ENCODE measurements at regions not wholly inside any gene's neighbourhood (a gene's known extent, or its start where the extent isn't known, plus 50 kb on each side); places are given as distances from the start of the nearest gene placed in this dataset.

DNA sequence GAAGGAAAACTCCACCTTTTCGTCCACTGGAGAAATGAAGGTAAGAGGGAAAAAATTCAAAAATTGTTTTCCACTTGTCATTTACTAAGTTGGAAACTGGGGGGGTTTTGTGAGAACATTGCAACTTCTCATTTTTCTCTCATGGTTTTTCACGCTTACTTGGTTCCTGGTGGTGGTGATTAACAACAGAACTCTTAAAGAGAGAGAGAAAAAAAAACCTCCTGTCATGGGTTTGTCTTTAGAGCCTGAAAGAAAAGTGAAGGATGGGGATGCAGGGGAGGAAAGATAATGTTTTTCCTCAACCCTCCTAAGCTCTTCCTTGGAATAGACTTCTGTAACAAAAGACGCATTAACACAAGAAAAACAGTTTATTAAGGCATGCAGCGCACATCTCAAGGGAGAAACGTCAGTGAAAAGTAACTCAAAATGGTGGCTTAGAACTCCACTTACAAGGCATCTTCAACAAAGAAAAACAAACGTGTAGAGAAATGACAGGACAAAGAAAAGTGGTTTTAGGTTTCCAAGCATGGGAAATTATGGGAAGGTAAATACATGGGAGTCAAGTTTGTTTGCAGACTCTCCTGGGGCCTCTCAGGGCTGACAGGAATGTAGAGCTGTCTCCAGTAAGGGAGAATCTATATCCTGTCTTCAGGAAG lies 81.9 kb upstream of the ATF7IP start:
- DNase-seq (ENCODE audit: low spot score) = no peak
- H3K27ac ChIP-seq = no peak overlapping the region
- CTCF ChIA-PET = interaction anchor here (0.5 kb wide), 1 partner anchor 16 kb away, joined by 5 read pairs; no protein-coding TSS in a partner anchor
- POLR2A ChIA-PET (ENCODE audit: low non-redundant PET) = no interaction called here
- TF ChIP-seq, protein P1, sequence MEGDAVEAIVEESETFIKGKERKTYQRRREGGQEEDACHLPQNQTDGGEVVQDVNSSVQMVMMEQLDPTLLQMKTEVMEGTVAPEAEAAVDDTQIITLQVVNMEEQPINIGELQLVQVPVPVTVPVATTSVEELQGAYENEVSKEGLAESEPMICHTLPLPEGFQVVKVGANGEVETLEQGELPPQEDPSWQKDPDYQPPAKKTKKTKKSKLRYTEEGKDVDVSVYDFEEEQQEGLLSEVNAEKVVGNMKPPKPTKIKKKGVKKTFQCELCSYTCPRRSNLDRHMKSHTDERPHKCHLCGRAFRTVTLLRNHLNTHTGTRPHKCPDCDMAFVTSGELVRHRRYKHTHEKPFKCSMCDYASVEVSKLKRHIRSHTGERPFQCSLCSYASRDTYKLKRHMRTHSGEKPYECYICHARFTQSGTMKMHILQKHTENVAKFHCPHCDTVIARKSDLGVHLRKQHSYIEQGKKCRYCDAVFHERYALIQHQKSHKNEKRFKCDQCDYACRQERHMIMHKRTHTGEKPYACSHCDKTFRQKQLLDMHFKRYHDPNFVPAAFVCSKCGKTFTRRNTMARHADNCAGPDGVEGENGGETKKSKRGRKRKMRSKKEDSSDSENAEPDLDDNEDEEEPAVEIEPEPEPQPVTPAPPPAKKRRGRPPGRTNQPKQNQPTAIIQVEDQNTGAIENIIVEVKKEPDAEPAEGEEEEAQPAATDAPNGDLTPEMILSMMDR (conservative IDR thresholded peaks at IDR 0.05; ENCODE audit: low read depth) = no peak

DNA sequence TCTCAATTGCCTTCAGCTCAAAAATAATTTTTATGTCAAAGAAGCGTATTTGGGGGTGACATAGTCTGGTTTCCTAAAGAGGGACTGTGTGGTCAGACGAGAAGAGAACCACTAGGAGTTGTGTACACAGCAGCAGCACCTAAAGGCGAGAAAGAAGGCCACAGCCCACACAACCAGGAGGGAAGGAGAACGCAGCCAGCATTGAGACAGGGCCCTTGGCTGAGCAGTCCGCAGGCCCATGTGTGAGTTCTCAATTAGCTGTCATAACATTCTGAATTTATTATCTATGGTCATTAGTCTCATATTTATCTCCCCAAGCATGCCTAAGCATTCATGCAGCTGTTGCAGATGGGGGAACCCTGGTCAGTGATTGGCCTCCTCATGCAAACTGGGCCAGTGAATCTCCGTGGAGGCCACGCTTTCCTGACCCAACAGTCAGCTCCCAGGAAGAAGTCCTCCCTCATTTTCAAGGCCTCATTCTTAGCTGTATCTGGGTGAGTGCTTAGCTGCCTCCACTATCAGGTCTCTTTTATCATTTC lies 81.2 kb upstream of the ATF7IP start:
- no peak overlapping the region for H3K27ac ChIP-seq
- POLR2A ChIA-PET (ENCODE audit: low non-redundant PET) = no interaction called here
- TF ChIP-seq, protein P1 (conservative IDR thresholded peaks at IDR 0.05; ENCODE audit: low read depth) = no peak
- no peak for DNase-seq (ENCODE audit: low spot score)
- CTCF ChIA-PET = interaction anchor here (0.5 kb wide), 1 partner anchor 16 kb away, joined by 5 read pairs; no protein-coding TSS in a partner anchor

DNA sequence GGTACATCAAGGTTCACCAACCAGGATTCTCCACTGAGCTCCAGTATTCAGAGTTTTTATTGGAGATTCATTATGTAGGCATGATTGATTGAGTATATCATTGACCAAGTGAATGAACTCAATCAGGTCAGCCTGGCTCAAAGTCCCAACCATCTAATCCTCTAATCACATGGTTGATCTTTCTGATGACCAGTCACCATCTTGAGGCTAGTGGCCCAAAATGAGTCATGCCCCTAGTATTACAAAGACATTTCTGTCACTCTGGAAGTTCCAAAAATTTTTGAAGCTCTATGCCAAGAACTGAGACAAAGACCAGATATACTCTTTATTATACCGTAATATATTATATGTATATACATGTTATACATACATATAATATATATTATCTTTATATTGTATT lies 75.9 kb upstream of the ATF7IP start:
- CTCF ChIA-PET = no interaction called here
- no peak for DNase-seq (ENCODE audit: low spot score)
- no peak overlapping the region for H3K27ac ChIP-seq
- TF ChIP-seq, protein P1 (conservative IDR thresholded peaks at IDR 0.05; ENCODE audit: low read depth) = no peak
- POLR2A ChIA-PET (ENCODE audit: low non-redundant PET) = no interaction called here

DNA sequence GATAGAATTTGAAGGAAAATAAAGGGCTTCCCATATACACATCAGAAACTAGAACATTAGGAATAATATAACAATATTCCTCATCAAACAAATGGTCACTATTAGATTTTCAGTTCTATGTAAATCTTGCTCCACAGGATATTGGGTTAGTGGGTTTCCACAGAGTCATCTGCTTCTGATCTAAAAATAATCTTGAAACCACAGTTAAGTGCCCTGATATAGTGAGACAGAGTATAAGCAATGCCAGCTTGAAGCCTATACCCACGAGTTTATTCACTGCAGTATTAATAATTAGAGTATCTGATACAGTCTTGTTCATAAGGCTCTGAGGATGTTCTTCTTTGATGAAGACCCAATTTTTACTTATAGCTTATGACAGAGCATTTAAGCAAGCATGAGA lies 74.5 kb upstream of the ATF7IP start:
- DNase-seq (ENCODE audit: low spot score) = no peak
- TF ChIP-seq, protein P1 (conservative IDR thresholded peaks at IDR 0.05; ENCODE audit: low read depth) = no peak
- no peak overlapping the region for H3K27ac ChIP-seq
- CTCF ChIA-PET = no interaction called here
- POLR2A ChIA-PET (ENCODE audit: low non-redundant PET) = no interaction called here

DNA sequence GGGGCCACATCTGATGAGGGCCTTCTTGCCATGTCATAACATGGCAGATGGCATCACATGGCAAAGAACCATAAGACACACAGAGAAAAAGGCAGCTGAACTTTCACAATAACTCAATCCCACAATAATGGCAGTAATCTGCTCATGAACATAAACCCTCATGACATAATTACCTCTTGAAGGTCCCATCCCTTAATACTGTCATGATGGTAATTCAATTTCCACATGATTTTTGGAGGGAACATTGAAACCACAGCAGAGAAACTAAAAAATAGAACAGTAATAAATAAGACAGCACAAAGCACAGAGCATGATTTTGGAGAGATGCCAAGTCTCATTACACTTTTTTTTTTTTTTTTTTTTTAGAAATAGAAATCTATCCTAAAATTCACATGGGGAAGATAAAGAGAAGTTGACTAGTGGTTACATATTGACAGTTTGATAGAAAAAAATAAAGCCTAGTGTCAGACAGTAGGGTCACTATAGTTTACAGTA lies 61.8 kb upstream of the ATF7IP start:
- ChIA-PET CTCF (no interaction called here), POLR2A (ENCODE audit: low non-redundant PET) (no interaction called here)
- TF ChIP-seq, protein P1 (conservative IDR thresholded peaks at IDR 0.05; ENCODE audit: low read depth) = no peak
- H3K27ac ChIP-seq = no peak overlapping the region
- no peak for DNase-seq (ENCODE audit: low spot score)

DNA sequence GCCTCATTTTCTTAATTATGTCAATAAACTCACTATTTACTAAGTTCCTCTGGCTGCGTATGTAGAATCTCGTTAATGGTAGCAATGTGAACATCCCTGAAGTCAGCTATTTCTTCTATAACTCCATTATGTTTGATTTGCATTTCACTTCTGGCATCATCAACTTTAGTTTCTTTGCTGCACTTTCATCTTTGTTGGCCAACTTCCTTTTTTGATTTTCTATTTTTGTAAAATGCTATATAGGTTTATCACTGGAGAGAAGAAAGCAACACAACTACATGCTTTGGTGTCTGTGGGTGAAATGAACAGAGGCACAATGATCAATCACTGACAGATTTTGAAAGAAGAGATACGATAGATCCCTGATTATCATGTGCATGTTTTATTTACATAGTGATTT lies 58.5 kb upstream of the ATF7IP start:
- no peak for DNase-seq (ENCODE audit: low spot score)
- TF ChIP-seq, protein P1 (conservative IDR thresholded peaks at IDR 0.05; ENCODE audit: low read depth) = no peak
- ChIA-PET POLR2A (ENCODE audit: low non-redundant PET) (no interaction called here), CTCF (no interaction called here)
- H3K27ac ChIP-seq = no peak overlapping the region

Data from RWPE1 (cell line).